ENCODE measurements at regions not wholly inside any gene's neighbourhood (a gene's known extent, or its start where the extent isn't known, plus 50 kb on each side); places are given as distances from the start of the nearest gene placed in this dataset.
"Not testable (repeated sequence)": the region's sequence is repeated elsewhere in the genome, so short reads cannot be mapped to it uniquely, and the experiment has no call there.

DNA sequence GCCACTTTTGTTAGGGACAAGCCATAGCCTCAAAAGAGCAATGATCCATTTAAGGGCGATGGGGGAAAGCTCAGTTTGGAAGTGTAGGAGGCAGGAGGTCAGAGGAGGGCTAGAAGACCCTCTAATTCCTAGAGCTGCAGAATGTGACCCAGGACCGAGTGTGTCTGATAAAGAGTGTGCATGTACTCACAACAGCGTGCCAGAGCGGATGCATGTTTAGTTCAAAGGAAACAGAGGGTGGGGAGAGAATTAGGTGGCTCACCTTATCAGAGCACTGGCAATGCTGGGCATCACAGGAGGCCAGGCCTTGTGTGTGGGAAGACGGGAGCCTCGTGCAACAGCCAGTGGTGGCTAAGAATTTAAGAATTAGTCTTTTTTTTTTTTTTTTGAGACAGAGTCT lies 133.9 kb upstream of the COBL start:
- DNase-seq (ENCODE audit: low read depth), result no peak

DNA sequence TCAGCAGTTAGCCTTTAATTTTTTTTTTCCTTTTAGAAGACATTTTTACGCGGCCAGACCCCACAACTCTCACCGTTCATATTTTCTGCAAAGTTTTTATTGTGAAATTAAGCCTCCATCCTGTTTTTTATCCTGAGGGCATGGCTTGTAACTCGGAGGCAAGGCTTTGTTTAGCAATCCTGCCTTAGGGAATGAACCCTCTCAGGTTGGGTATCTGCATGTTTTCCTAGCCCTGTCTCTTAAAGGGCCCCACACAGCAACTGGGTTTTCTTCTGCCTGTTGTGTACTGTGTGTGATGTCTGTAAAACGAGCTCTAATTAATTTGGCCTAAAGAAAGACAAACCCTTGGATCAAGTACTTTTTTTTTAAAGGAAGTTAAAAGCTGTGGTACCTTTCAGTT lies 130.2 kb upstream of the COBL start:
- no peak for DNase-seq (ENCODE audit: low read depth)

DNA sequence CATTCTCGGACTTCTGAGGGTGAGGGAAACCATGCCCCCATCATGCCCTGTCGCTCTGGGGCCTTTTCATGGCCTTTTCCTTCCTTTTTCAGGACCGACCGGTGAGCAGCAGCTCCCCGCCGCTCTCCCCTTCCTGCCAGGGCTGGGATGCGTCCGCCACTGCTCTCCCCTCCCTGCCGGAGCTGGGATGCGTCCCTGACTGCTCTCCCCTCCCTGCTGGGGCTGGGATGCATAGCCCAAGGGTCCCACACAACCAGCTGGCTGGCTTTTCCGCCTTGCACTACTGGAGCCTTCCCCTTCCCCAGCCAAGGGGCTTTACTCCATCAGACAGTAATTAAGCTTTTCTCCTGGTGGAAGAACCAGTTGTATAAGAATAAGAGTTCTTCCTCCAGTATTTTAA lies 129.7 kb upstream of the COBL start:
- DNase-seq (ENCODE audit: low read depth), result no peak

DNA sequence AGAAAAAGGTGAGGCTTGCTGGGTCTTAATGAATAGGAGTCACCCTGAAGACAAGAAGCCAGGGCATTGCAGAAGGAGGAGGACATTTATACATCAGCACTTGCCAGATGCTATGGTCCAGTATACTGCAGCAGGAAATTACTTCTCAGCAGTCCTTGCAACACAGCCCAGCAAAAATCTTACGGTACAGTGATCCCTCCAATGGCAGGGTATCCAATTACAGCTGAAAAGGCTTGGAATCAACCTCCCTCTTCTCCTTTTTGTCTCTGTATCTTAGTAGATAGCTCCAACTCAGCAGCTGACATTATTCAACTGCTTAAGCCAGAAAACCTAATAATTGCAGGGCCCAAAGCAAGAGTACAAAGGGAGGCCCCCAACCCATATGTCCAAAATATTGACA lies 128.3 kb upstream of the COBL start:
- no peak for DNase-seq (ENCODE audit: low read depth)

DNA sequence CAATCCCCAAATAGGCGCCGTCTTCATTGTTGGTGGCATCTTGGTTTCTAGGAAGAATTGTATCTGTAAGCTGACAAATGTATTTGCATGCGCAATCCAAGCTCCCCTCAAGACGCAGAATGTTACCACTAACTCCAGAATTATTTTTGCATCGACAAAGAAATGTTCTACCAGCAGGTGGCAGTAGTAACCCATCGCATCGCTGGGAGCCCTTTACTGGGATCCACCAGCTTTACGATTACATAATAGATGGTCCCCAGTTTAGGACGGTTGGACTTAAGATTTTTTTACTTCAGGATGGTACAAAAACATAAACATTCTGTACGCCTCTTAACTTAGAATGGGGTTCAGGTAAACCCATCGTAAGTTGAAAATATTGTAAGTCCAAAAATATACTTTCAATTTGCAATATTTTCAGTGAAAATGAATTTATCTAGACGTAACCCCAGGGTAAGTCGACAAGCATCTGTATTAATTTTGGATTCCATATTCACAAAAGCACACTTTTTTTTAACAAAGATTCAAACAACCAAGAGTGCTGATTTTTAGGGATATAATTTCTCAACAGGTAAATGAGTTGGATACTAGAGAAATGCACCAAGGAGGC lies 114.0 kb upstream of the COBL start:
- DNase-seq (ENCODE audit: low read depth), result peak; percentile 2

DNA sequence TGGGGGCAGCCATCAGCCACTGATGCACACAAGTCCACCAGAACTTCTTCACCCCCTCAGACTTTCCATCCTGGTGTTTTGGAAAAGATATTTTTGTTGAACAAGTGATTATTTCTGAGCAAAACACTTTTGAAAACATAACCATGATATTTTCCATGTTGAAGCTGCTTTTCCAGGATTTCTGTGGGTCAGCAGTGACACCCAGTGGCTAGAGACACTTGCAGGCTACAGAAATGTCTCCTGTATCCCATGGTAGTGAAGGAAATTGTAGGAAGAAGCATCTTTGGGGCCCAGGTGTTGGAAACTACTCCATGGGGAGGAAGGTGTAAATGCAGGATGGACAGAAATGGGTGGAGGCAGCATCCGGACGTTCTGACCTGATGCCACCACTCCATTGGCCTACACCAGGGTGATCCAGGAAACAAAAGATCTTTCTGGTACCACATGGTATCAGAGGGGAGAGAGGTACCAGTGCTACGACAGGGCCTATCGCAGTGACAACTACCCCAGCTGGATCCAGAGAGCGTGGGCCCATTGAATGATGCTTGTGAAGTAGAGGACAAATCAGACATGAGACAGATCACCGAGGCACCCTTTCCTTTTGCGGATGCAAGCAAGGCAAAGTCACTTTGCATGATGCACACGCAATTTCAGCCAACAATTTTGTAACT lies 111.7 kb upstream of the COBL start:
- no peak for DNase-seq (ENCODE audit: low read depth)

DNA sequence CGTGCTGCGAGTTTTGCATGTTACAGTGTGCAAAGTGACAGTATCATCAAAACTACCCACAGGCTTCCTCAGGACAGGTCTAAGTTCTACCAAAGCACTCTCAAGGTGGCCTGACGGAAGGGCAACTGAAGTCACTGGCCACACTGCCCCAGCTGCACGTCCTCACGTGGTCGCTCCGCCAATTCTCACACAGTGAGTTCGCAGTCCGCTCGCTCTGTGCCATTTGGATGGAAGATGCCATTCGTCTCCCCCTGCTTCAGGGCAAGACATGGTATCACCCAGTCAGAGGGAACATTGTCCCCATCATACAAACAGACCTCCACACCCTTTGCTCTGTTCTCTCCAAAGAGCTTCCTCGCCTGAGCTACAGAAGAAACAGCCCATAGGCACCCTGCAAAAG lies 109.6 kb upstream of the COBL start:
- DNase-seq (ENCODE audit: low read depth), result no peak

DNA sequence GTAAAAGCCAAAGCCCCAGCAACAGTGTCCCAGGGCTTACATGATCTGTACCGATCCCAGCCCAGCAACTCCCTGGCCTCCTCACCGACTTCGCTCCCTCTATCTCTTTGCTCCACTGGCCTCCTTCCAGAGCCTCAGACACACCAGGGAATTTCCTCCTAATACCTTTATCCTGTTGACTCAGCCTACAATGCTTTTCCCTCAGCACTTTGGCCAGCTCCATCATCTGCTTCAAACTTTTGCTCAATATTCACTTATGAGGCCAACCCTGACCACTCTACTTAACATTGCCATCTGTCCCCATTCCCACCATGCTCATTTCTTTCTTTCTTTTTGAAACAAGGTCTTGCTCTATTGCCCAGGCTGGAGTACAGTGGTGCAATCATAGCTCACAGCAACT lies 93.3 kb upstream of the COBL start:
- not testable (repeated sequence) for DNase-seq (ENCODE audit: low read depth)

DNA sequence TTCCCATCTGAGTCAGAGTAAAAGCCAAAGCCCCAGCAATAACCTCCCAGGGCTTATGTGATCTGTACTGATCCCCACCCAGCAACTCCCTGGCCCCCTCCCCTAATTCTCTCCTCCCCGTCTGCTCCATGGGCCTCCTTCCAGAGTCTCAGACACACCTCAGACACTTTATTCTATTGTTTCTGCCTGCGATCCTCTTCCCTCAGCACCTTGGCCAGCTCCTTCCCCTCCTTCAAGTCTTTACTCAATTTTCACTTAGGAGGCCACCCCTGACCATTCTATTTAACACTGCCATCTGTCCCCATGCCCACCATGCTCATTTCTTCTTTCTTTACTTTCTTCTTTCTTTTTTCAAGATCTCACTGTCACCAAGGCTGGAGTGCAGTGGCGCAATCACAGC lies 81.0 kb upstream of the COBL start:
- DNase-seq (ENCODE audit: low read depth), result not testable (repeated sequence)

DNA sequence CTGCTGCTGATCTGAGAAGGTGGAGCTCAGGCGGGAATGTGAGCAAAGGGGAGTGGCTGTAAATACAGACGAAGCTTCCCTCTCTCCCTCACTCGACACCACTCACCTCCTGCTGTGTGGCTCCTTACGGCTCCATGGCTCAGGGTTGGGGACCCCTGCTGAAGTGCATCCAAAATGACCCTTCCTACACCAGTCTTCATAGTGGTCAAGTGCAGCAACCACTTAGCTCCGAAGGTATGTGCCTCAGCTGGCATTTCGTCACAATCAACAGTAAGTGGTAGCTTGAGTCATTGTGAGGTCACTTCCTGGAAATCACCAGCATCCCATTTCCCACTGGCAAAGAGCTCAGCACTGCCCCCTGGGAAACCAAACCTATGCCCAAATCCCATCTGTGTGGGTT lies 76.4 kb upstream of the COBL start:
- DNase-seq (ENCODE audit: low read depth), result not testable (repeated sequence)

DNA sequence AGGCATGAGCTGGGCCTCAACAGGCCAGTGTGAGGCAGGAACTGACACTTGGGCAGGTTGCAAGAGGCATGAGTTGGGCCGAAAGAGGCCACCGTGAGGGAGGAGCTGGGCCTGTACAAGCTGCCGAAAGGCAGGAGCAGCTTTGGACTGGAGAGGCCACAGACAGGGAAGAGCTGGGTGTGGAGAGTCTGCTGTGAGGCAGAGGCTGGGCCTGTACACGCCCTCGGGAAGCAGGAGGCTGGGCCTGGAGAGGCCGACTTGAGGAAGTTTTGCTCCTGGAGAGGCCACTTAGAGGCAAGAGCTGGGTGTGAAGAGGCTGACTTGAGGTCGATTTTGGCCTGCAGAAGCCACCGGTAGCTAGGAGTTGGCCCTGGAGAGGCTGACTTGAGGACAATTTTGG lies 73.3 kb upstream of the COBL start:
- DNase-seq (ENCODE audit: low read depth), result not testable (repeated sequence)

DNA sequence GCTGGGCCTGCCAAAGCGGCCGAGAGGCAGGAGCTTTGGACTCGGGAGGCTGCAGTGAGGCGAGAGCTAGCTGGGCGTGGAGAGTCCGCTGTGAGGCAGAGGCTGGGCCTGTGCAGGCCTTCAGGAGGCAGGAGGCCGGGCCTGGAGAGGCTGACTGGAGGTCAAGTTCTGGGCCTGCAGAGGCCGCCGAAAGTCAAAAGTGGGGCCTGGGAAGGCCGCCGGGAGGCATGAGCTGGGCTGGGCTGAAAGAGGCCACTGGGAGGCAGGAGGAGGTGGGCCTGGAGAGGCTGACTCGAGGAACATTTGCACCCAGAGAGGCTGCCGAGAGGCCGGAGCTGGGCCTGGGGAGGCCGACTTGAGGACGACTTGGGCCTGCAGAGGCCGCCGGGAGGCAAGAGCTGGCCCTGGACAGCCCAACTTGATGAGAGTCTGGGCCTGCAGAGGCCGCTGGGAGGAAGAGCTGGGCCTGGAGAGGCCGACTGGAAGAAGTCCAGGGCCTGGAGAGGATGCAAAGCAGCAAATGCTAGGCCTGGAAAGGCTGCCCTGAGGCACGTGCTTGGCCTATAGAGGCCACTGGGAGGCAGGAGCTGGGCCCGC lies 72.7 kb upstream of the COBL start:
- DNase-seq (ENCODE audit: low read depth), result not testable (repeated sequence)

DNA sequence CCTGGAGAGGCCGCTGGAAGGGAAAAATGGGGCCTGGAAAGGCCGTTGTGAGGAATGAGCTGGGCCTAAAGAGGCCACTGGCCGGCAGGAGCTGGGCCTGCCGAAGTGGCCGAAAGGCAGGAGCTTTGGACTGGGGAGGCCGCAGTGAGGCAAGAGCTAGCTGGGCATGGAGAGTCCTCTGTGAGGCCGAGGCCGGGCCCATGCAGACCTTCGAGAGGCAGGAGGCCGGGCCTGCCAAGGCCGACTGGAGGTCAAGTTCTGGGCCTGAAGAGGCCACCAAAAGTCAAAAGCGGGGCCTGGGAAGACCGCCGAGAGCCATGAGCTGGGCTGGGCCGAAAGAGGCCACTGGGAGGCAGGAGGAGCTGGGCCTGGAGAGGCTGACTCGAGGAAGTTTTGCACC lies 71.6 kb upstream of the COBL start:
- DNase-seq (ENCODE audit: low read depth), result not testable (repeated sequence)

DNA sequence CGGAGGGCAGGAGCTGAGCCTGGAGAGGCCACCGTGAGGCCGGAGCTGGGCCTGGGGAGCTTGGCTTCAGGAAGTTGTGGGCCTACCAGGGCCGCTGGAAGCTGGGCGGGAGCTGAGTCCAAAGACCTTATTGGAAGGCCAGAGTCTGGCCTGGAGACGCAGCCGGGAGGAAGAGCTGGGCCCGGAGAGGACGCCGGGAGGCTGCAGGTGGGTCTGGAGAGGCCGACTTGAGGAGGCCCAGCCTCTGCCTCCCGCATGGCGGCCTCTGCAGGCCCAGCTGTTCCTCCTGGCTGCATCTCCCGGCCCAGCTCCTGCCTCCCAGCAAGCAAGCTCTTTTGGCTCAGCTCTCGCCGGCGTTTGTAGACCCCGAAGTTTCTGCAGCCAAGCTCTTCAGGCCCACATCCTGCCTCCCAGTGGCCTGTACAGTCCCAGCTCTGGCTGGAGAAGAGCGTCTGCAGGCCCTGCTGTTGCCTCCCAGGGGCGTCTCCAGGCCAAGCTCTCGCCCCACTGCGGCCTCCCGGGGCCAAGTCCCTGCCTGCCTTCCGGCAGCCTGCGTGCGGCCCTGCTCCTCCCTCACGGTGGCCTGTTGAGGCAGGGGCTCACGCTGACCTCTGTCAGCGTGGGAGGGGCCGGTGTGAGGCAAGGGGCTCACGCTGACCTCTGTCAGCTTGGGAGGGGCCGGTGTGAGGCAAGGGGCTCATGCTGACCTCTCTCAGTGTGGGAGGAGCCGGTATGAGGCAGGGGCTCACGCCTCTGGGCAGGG lies 70.4 kb upstream of the COBL start:
- DNase-seq (ENCODE audit: low read depth), result not testable (repeated sequence)

DNA sequence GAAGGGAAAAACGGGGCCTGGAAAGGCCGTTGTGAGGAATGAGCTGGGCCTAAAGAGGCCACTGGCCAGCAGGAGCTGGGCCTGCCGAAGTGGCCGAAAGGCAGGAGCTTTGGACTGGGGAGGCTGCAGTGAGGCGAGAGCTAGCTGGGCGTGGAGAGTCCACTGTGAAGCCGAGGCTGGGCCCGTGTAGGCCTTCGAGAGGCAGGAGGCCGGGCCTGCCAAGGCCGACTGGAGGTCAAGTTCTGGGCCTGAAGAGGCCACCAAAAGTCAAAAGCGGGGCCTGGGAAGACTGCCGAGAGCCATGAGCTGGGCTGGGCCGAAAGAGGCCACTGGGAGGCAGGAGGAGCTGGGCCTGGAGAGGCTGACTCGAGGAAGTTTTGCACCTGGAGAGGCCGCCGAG lies 69.6 kb upstream of the COBL start:
- DNase-seq (ENCODE audit: low read depth), result not testable (repeated sequence)

DNA sequence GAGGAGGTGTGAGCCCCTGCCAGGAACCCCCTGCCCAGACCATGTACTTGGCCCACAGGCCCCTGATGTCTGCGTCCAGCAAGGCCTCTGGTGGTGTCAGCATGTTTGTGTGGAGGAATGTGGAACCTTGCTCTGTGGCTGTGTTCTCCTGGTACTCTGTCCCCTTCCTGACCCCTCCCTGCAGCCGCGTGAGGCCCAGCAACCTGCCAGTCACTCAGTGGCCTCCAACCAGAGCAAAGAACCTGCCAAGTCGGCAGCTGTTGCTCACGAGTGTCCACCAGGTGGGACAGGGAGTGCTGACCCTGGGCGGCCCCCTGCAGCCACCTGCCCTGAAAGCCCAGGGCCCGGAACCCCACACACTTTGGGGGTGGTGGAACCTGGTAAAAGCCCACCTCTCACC lies 65.6 kb upstream of the COBL start:
- not testable (repeated sequence) for DNase-seq (ENCODE audit: low read depth)

DNA sequence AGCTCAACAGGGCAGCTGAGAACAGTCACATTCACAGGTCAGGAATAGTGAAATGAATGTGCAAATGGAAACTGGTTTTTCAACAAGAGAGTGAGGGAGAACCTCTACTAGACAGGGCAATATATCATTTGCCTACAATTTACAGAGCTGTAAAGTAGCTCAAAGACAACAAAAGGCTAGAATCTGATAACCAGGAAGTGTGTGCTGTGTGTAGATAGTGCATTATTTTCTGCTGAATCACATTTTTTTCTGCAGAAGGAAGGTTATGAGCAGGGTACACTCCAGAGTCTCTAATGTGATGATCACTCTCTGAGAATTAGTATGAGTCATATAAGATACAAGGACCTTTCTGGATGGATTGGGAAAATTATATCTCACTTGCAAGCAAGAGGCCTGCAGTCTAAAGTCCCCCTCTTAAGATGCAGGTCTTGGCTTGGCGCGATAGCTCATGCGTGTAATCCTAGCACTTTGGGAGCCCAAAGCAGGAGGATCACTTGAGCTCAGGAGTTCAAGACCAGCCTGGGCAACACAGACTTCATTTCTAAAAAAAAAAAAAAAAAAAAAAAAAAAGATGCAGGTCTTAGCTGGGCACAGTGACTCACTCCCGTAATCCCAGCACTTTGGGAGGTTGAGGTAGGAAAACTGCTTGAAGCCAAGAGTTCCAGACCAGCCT lies 59.9 kb upstream of the COBL start:
- peak; percentile 60 for DNase-seq (ENCODE audit: low read depth)

DNA sequence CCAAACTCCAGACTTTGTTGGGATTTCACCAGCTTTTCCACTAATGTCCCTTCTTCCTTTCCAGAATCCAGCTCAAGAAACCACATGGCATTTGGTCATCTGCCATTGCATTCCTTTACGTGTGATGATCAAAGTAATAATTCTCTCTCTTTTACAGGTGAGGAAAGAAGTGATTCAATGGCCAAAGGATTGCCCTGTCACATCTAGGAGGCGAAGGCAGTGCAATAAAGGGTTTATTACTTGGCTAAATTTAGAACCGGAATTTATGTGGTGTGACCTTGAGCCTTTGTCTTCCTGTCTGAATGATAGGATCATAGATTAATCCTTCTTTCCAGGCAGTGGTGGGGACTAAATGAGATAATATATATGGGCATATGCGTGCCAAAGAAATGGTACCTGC lies 58.3 kb upstream of the COBL start:
- no peak for DNase-seq (ENCODE audit: low read depth)

DNA sequence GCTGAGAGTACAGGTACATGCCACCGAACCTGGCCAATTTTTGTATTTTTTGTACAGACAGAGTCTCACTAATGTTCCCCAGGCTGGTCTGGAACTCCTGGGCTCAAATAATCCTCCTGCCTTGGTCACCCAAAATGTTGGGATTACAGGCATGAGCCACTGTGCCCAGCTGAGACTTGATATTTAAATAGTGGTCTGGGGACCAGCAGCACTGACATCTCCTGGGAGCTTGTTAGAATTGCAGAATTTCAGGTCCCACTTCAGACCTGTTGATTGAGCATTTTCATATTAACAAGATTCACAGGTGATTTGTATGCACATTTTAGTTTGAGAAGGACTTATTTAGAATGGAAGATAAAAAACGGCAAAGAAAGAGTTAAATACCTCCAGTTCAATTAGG lies 57.0 kb upstream of the COBL start:
- not testable (repeated sequence) for DNase-seq (ENCODE audit: low read depth)

DNA sequence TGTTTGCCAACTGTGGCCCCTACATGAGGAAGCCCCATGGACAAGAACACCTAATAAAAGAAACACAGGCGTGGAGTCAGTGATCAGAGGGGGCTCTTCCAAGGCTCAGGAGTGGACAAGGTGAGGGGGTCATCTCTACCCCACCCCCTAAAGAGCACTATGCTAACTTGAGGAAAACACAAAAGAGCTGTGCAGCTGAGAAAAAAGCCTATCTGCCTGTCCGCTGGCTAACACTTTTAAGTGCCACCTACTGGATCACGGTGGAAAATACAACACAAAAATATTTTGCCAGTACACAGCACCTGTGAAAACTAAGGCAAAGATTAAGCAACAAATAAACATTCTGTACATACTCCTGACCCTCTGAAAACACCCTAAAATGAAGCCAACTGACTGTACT lies 53.1 kb upstream of the COBL start:
- no peak for DNase-seq (ENCODE audit: low read depth)

DNA sequence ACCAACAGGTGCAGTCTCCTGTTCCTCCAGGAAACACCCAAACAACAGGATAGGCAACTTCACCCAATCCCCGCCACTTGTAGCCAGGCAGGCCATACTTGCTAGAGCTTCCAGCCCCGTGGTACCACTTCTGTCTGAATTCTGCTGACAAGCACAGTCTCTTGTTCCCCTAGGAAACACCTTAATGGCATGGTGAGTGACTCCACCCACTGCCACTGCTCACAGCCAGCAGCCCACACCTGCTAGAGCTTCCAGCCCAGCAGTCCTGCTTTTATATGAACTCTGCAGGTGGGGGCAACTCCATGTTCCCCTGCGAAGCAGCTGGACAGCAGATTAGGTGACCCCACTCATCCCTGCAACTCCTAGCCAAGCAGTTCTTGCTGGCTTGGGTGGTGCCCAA lies 52.6 kb upstream of the COBL start:
- DNase-seq (ENCODE audit: low read depth), result not testable (repeated sequence)

DNA sequence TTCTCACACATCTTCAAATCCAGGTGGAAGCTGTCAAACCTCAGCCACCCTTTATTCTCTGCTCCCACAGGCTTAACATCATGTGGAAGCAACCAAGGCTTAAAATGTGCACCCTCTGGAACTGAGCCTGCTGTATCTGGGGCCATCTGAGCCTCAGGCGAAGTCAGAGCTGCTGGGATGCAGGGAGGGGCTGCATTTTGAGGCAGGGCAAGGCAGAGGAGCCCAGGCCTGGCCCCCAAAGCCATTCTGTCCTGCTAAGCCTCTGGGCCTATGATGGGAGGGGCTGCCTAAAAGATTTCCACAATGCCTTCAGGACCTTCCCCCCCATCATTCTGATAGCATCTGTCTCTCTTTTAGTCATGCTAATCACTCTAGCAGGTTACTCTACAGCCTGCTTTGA lies 51.7 kb upstream of the COBL start:
- no peak for DNase-seq (ENCODE audit: low read depth)

DNA sequence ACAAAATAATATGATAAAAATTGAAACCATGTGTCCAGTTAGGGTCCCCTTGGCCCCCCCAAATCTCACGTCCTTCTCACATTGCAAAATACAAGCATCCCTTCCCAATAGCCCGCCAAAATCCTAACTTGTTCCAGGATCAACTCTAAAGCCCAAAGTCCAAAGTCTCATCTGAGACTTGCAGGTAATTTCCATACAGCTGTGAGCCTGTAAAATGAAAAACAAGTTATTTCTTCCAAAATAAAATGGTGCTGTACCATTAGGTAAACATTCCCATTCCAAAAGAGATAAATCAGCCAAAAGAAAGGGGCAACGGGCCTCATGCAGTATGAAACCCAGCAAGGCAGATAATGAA lies 51.0 kb upstream of the COBL start:
- no peak for DNase-seq (ENCODE audit: low read depth)

Measured in non-pigmented ciliary epithelial cell (primary cell).